Rectal smooth muscle tissue (tissue), 1 donor: ENCODE measurements at regions not wholly inside any gene's neighbourhood (a gene's known extent, or its start where the extent isn't known, plus 50 kb on each side); places are given as distances from the start of the nearest gene placed in this dataset.
"Not testable (repeated sequence)": the region's sequence is repeated elsewhere in the genome, so short reads cannot be mapped to it uniquely, and the experiment has no call there.

Experiments used
- H3K27ac ChIP-seq: one replicate; pipeline ENCODE4 v1.7.0; 2013; ENCODE audit warnings: low read depth, low read length, inconsistent platforms
- H3K27me3 ChIP-seq: one replicate; pipeline ENCODE4 v1.7.0; 2013; ENCODE audit warnings: low read length; ENCODE audit not compliant: control insufficient read depth, insufficient read depth
- H3K36me3 ChIP-seq: one replicate; pipeline ENCODE4 v1.7.0; 2013; ENCODE audit warnings: low read length; ENCODE audit not compliant: control insufficient read depth, insufficient read depth
- H3K4me1 ChIP-seq: one replicate; pipeline ENCODE4 v1.7.0; 2013; ENCODE audit warnings: low read length; ENCODE audit not compliant: control insufficient read depth, insufficient read depth
- H3K4me3 ChIP-seq: one replicate; pipeline ENCODE4 v1.7.0; 2013; ENCODE audit warnings: low read length
- H3K9ac ChIP-seq: one replicate; pipeline ENCODE4 v1.7.0; 2013; ENCODE audit warnings: low read length

DNA sequence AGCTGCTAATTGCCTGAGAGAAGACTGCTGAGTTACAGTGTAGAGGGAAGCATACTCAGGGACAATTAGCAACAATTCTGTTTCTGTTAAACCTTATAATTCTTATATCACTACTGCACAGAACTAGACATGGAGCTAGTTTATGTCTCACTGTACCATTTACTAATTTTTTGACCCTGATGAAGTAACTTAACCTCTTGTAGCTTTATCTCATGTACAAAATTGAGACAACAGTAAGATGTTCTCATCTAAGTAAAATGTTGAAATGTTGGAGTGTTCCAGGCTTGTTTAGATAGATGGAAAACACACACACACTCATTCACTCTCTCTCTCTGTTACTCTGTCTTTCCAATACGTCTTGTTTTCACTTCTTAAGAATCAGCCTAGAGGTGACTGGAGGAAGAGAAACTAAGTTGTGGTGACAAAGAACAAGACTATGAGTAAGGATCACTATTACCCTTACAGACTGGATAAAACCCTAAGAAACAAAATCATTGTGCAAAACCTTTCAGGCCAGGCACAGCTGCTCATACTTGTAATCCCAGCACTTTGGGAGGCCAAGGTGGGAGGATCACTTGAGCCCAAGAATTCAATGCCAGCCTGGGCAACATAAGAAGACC is 107.8 kb downstream of the FAM72C start:
- not testable (repeated sequence) for H3K4me3 ChIP-seq, H3K36me3 ChIP-seq, H3K27me3 ChIP-seq, H3K4me1 ChIP-seq, H3K9ac ChIP-seq, H3K27ac ChIP-seq

DNA sequence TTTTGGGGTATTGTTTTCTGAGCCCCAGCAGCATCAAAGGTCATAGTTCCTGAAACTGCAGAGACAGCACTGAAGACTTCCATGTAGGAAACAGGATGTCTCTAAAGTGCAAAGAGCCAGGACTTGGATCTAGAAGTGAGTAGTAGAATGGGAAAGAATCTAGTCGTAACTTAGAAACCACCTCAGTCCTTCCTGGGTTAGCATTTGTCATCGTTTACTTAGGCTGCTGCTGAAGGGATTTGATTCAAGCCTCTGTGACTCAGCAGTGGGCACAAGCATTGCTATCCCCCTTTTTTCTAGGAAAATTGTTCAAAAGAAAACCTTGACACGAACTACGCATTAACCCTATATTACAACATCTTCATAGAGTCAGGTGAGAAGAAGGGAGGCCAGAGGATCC is 109.1 kb downstream of the FAM72C start:
- not testable (repeated sequence) for H3K4me3 ChIP-seq, H3K36me3 ChIP-seq, H3K27me3 ChIP-seq, H3K9ac ChIP-seq, H3K4me1 ChIP-seq, H3K27ac ChIP-seq

DNA sequence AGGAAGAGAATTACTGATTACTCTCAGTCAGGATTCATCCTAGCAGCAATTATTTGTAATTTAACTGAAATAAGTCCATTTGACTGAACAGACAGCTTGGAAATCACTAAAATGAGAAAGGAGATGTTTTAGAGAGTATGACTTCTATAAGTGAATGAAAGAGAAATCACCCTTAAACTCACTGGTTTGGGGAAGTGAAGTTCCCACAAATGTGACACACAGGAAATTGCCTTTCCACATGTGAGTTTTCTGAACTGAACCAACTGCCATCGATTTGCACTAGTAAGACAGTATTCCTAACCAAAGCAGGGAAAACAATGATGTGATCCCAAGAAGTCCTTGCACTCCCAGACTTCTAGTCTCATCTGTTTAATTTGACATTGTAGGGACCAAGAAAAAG is 110.5 kb downstream of the FAM72C start:
- H3K27me3 ChIP-seq, H3K36me3 ChIP-seq, H3K4me1 ChIP-seq, H3K9ac ChIP-seq, H3K27ac ChIP-seq, H3K4me3 ChIP-seq: not testable (repeated sequence)

DNA sequence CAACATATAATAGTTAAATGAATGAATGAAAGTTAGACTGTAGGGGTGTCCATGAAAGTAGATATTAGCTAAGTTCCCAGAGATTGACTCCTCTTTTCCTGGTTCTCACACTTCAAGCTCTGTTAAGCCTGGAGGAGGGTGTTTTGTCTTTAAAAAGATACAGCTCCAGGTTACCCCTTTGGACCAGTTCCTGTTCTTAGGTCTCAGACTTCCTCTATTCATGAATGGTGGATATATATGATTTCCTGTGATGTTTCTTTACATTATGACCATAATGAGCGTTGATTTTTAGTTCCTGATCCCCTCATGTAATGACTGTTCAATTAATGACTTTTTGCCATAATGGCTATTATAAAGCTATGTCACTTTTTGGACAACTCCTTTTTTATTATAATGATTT is 115.9 kb downstream of the FAM72C start:
- H3K4me1 ChIP-seq, H3K4me3 ChIP-seq, H3K27ac ChIP-seq, H3K36me3 ChIP-seq, H3K9ac ChIP-seq, H3K27me3 ChIP-seq: not testable (repeated sequence)

DNA sequence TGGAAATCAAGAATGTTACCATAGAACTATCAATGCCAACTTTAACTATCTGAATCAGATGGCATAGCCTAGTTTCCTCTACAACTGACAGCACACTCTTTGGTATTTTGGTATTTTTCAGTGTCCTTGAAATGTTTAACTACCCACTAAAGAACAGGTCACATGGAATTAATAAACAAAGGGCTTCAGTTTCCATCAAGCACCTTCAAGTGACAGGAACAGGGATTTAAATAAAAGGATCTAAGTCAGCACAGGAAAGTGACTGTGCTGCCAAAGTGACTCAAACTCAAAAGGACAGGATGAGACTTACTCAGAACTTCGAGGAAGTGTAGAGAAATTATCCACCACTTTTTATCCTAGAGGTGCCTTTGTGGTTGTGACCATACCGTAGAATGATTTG is 117.7 kb downstream of the FAM72C start:
- not testable (repeated sequence) for H3K27ac ChIP-seq, H3K4me3 ChIP-seq, H3K27me3 ChIP-seq, H3K4me1 ChIP-seq, H3K9ac ChIP-seq, H3K36me3 ChIP-seq

DNA sequence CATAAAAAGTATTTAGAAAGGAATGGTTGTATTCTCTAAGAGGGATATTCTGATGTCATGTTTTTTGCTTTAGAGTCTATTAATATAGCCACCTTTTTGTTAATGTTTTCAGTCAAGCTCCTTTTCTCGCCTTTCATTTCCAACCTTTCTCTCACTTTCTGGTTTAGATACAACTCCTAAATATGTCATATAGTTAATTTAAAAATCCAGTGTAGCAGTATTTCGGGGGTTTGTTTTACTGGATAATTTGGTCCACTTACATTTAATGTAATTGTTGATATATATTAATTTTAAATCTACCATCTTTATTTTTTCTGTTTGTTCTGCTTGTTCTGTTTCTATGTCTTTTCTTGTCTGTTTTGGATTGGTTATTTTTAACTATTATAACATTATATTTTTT is 121.1 kb downstream of the FAM72C start:
- H3K9ac ChIP-seq, H3K27ac ChIP-seq, H3K27me3 ChIP-seq, H3K4me1 ChIP-seq, H3K36me3 ChIP-seq, H3K4me3 ChIP-seq: not testable (repeated sequence)

DNA sequence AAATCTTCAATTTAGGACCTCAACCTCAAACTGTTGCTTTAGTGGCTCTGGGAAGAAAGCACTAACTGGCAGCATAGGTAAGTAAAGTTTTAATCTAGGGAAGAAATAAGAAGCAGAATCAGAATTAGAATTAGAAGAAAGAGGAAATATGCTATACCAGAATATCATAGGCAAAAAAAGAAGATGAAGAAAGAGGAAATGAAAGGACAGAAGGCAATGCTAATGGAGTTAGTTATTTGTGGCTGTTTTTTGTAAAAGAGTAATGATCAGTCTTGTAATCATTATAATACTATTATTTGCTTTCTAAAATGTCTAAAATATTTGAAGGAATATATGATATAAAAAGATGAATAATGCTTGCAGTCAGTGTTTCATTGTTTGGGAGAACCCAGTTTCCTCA is 122.9 kb downstream of the FAM72C start:
- not testable (repeated sequence) for H3K9ac ChIP-seq, H3K27ac ChIP-seq, H3K4me3 ChIP-seq, H3K4me1 ChIP-seq, H3K36me3 ChIP-seq, H3K27me3 ChIP-seq

DNA sequence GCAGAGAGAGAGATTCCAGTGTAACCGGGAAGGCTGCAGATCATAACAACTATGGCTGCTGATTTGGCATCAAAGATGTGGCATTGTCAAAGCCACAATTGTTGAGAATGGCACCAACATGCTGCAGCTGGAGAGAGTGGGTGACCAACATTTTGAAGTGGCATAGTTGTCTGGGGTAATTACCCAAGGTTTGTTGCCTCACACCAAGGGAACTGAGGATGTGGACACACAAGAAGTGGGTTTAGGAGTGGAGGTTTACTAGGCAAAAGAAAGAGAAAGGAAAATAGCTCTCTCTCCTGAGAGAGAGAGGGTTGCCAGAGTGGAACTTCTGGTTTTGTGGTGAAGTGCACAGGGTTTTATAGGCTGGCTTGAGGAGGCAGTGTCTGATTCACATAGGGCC is 126.6 kb downstream of the FAM72C start:
- not testable (repeated sequence) for H3K36me3 ChIP-seq, H3K27me3 ChIP-seq, H3K4me1 ChIP-seq, H3K27ac ChIP-seq, H3K9ac ChIP-seq, H3K4me3 ChIP-seq

DNA sequence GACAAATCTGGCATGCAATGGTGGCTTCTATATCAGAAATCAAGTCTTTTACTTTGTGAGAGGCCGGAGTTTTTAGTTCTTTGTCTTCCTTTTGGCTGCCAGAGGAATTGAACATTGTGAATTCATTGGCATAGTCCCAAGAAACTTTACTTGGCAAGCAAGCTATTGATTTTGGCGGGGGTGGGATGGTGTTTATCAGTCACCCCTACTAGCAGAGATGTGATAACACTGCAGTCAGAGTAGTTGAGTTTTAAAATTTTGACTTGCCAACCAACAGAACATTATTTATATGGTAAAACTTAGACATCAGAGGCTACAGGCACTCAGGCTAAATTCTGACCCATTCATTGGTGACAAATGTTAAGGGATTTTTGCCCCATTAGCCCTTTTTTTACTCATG is 129.7 kb downstream of the FAM72C start:
- H3K4me1 ChIP-seq: not testable (repeated sequence)

DNA sequence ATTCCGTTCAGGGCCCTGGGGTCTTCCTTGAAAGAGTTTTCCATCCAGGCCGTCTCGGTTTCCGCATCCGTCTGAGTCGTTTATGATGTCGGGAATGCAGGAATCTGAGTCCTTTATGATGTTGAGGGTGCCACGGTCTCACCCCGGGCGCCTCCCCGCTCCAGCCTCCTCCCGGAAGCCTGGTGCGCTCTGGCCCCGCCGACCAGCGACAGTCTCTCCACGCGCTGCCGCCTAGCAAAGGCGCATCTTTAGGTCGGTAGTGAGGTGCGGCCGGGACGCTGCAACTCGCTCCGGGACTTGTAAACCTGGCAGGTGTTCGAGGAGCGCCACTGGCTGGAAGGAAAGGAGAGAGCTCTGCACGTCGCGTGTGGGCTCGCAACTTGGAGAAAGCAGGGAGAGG is 132.6 kb downstream of the FAM72C start:
- not testable (repeated sequence) for H3K4me3 ChIP-seq

More for the DNA sequence above, 129.7 kb downstream of the FAM72C start:
- H3K9ac ChIP-seq, H3K36me3 ChIP-seq, H3K4me3 ChIP-seq, H3K27me3 ChIP-seq, H3K27ac ChIP-seq: not testable (repeated sequence)

DNA sequence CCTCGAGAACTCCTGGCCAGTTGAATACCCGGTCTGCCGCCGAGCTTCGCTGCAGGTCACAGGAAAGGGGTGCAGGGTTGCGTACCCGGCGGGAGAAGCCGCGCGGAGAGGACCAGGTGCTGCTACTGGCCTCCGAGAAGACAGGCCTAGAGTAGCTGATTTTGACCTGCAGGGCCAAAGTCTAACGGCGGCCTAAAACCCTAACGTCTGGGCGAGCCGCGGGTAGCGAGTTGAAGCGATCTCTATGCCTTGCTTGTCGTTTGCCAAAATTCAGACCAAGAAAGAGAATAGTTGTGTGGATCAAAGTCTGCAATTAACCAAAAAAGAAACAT is 133.2 kb downstream of the FAM72C start:
- H3K9ac ChIP-seq, H3K4me3 ChIP-seq, H3K36me3 ChIP-seq, H3K27ac ChIP-seq, H3K27me3 ChIP-seq, H3K4me1 ChIP-seq: not testable (repeated sequence)

More for the DNA sequence above, 132.6 kb downstream of the FAM72C start:
- not testable (repeated sequence) for H3K4me1 ChIP-seq, H3K27ac ChIP-seq, H3K27me3 ChIP-seq, H3K9ac ChIP-seq, H3K36me3 ChIP-seq

DNA sequence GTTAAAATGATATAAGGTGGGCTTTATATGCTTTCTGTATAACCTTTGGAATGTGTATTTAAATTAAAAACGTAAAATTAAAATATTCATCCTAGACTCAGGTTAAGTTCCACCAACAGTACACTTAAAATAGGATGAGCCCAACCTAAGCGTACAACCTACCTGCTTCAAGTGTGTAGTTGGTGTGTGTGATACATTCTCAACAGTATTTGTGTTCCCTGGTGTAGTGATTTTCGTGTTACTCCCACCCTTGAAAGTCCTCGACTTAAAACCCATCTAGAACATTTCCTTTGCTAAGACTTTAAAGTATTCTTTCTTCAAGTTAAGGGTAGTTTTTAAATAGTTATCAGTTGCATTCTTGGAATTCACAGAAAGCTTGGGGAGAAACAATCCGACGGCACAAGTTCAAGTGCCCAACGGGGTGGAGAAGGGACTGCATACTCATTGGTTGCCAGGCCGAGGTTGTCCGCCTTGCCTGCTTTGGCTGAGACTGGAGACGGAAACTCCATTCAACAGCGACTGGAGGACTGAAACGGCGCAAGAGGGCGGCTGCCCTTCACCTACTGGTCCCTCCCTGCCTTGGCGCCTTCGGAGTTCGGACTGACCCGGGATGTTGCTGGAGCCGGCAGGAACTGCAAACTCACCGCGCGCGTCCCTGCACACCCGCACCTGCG is 133.7 kb downstream of the FAM72C start:
- not testable (repeated sequence) for H3K4me3 ChIP-seq, H3K27me3 ChIP-seq

DNA sequence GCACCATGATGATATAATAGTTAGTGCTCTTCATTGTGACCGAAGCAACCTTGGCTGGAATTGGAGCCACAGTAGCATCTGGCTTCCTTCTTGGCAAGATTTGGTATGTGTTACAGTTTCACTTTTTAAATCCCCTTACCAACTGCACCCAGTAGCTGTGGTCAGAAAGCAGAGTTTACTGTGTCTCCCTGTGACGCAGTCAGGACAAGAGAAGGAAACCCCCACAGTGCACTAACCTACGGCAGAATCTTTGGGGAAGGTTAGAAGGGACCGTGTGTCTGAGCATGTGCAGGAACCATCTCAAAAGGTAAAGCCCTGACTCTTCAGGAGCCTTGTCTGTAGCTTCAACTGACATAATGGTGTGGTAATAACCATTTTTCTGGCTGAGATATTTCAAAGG is 138.4 kb downstream of the FAM72C start:
- not testable (repeated sequence) for H3K27me3 ChIP-seq, H3K4me1 ChIP-seq, H3K27ac ChIP-seq, H3K4me3 ChIP-seq, H3K36me3 ChIP-seq, H3K9ac ChIP-seq

More for the DNA sequence above, 133.7 kb downstream of the FAM72C start:
- H3K9ac ChIP-seq, H3K27ac ChIP-seq, H3K4me1 ChIP-seq, H3K36me3 ChIP-seq: not testable (repeated sequence)
